ENCODE measurements at regions not wholly inside any gene's neighbourhood (a gene's known extent, or its start where the extent isn't known, plus 50 kb on each side); places are given as distances from the start of the nearest gene placed in this dataset.

DNA sequence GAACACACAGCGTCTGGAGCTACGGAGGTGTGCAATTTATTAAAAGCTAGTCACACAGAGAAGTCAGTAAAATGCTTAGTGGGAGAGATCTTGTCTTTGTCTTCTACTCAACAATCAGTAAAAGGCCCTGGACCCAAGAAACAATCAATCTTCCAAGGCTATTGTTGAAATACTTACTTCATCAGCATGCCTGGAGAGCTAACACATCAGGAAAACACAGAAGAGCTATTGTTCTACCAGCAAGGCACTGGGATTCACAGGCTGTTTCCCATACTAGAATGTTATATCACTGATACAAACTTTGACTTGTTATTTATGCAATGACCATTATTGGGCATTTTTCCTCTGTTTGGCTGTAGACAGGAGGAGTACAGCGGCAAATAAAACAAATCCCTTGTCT lies 247.8 kb upstream of the ERCC4 start (continued):
- TF ChIP-seq RAD21 (IDR thresholded peaks at IDR 0.05) (no peak), EGR1 (IDR thresholded peaks at IDR 0.05; ENCODE audit: low read depth in 2 of 2) (no peak)
- TF ChIP-seq, protein P1, sequence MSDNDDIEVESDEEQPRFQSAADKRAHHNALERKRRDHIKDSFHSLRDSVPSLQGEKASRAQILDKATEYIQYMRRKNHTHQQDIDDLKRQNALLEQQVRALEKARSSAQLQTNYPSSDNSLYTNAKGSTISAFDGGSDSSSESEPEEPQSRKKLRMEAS (IDR thresholded peaks at IDR 0.05): no peak

DNA sequence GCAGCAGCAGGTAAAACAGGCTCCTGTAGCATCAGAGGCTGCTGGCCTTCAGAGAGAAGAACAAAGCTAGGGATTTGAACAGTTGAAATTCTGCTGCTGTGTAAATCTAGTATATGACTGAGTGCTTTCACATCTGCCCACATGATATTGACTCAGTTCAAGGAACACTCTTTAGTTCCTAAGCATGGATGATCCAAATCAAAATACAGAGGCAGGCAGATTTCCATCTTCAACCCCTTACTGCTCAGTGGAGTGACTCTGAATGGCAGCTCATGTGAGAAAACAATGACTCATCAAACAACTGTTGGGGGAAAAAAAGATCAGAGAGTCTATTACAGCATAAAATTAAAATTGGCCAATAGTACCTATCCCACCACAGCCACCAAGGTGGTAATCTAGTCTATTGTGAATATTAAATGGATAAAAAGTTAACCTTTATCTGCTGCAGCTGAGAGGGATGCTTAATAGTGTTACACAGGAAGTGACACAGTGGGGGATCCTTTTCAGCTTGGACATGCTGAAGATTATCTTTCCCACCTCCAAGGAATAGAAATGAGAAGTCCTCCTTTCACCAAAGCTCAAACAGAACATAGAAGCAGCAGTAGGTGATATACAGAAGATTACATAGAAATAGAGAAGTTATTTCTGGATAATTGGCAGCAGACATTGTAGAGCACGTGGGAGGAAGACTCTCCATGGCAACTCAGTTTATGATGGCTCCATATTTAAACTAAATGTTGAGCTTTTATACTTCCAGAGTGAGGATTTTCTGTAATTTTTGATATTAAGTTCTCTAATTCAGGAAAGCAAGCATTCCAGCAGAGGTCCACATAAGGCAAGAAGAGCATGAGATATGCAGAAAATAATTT lies 239.7 kb upstream of the ERCC4 start:
- no peaks in the 10 kb centered on the region for H3K4me1 ChIP-seq (ENCODE audit: control insufficient read depth in 4 of 4, insufficient read depth in 4 of 4, low read length in 3 of 4)
- no peak overlapping the region for H3K9ac ChIP-seq (ENCODE audit: low read depth in 1 of 2, low read length in 2 of 2)
- 46% methylated on average over 1 of the region's 1 CpG for WGBS
- TF ChIP-seq, protein P2, sequence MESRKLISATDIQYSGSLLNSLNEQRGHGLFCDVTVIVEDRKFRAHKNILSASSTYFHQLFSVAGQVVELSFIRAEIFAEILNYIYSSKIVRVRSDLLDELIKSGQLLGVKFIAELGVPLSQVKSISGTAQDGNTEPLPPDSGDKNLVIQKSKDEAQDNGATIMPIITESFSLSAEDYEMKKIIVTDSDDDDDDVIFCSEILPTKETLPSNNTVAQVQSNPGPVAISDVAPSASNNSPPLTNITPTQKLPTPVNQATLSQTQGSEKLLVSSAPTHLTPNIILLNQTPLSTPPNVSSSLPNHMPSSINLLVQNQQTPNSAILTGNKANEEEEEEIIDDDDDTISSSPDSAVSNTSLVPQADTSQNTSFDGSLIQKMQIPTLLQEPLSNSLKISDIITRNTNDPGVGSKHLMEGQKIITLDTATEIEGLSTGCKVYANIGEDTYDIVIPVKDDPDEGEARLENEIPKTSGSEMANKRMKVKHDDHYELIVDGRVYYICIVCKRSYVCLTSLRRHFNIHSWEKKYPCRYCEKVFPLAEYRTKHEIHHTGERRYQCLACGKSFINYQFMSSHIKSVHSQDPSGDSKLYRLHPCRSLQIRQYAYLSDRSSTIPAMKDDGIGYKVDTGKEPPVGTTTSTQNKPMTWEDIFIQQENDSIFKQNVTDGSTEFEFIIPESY (IDR thresholded peaks at IDR 0.05): no peak
- TF ChIP-seq, protein P3, sequence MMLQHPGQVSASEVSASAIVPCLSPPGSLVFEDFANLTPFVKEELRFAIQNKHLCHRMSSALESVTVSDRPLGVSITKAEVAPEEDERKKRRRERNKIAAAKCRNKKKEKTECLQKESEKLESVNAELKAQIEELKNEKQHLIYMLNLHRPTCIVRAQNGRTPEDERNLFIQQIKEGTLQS (IDR thresholded peaks at IDR 0.05): no peak
- TF ChIP-seq JUND (IDR thresholded peaks at IDR 0.05) (no peak), EGR1 (IDR thresholded peaks at IDR 0.05; ENCODE audit: low read depth in 2 of 2) (no peak), HNF4G (IDR thresholded peaks at IDR 0.05) (no peak), GABPA (IDR thresholded peaks at IDR 0.05 in 1 of 2, conservative IDR thresholded peaks at IDR 0.05 in 1 of 2) (no peak), FOXA2 (IDR thresholded peaks at IDR 0.05) (no peak), RAD21 (IDR thresholded peaks at IDR 0.05) (no peak), TAF1 (conservative IDR thresholded peaks at IDR 0.05) (no peak), SP1 (IDR thresholded peaks at IDR 0.05) (no peak), HNF4A (conservative IDR thresholded peaks at IDR 0.05) (no peak)
- TF ChIP-seq, protein P1 (IDR thresholded peaks at IDR 0.05): no peak
- TF ChIP-seq, protein P4, sequence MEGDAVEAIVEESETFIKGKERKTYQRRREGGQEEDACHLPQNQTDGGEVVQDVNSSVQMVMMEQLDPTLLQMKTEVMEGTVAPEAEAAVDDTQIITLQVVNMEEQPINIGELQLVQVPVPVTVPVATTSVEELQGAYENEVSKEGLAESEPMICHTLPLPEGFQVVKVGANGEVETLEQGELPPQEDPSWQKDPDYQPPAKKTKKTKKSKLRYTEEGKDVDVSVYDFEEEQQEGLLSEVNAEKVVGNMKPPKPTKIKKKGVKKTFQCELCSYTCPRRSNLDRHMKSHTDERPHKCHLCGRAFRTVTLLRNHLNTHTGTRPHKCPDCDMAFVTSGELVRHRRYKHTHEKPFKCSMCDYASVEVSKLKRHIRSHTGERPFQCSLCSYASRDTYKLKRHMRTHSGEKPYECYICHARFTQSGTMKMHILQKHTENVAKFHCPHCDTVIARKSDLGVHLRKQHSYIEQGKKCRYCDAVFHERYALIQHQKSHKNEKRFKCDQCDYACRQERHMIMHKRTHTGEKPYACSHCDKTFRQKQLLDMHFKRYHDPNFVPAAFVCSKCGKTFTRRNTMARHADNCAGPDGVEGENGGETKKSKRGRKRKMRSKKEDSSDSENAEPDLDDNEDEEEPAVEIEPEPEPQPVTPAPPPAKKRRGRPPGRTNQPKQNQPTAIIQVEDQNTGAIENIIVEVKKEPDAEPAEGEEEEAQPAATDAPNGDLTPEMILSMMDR (IDR thresholded peaks at IDR 0.05; ENCODE audit: low read depth, low read length, missing input control): no peak
- H3K27ac ChIP-seq (ENCODE audit: low read depth in 1 of 2, low read length in 2 of 2): no peak overlapping the region
- H3K9me3 ChIP-seq (ENCODE audit: control insufficient read depth in 4 of 4, low read length in 3 of 4): no peaks in the 10 kb centered on the region
- no peaks in the 10 kb centered on the region for H3K36me3 ChIP-seq (ENCODE audit: control insufficient read depth in 4 of 4, insufficient read depth in 3 of 4, low read depth in 1 of 4, low read length in 3 of 4)
- no peaks in the 10 kb centered on the region for H3K27me3 ChIP-seq (ENCODE audit: control insufficient read depth in 4 of 4, insufficient read depth in 4 of 4, low read length in 3 of 4)
- no peak for DNase-seq (ENCODE audit: low spot score)
- H3K4me3 ChIP-seq (ENCODE audit: low read depth in 1 of 3, low read length in 3 of 3): no peak overlapping the region

DNA sequence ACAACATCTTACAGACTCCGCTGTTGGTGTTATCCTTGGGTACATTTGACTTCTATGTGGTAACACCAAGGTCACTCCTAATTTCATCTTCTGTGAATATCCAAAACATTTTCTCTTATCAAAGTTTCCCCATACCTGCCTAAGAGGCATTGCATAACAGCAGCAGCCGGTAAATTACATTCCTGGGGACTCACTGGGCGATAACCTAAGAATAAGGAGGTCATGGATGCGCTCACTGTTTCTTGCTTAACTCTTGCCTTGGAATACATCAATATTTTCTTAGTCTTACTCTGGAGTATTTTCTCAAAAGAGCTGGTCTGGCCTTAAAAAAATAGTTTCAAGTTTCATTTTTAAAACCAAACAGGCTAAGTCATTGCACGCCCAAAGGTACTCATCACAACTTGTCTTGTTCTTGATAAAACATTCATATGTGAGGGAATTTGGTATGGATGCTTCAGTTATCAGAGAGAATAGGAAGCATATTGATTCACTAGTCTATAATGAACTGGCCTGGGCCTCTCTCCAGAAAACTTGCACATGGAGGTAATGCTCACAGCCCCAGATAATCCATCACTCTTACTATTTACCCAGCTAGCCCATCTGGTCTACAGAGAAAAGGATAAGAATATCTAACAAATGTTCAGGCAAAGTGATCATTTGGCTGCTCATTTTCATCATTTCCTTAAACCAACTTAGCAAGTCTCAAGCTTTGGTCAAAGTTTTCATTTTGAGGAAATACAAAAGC lies 235.0 kb upstream of the ERCC4 start:
- DNase-seq (ENCODE audit: low spot score): no peak
- Histone ChIP-seq H3K27ac (ENCODE audit: low read depth in 1 of 2, low read length in 2 of 2) (no peak overlapping the region), H3K36me3 (ENCODE audit: control insufficient read depth in 4 of 4, insufficient read depth in 3 of 4, low read depth in 1 of 4, low read length in 3 of 4) (no peaks in the 10 kb centered on the region), H3K9ac (ENCODE audit: low read depth in 1 of 2, low read length in 2 of 2) (no peak overlapping the region), H3K9me3 (ENCODE audit: control insufficient read depth in 4 of 4, low read length in 3 of 4) (no peaks in the 10 kb centered on the region), H3K4me3 (ENCODE audit: low read depth in 1 of 3, low read length in 3 of 3) (no peak overlapping the region), H3K4me1 (ENCODE audit: control insufficient read depth in 4 of 4, insufficient read depth in 4 of 4, low read length in 3 of 4) (no peaks in the 10 kb centered on the region), H3K27me3 (ENCODE audit: control insufficient read depth in 4 of 4, insufficient read depth in 4 of 4, low read length in 3 of 4) (peaks cover 0 to 3% (median 0%) of the 10 kb centered on the region in 4 donors)
- 75% methylated on average over 5 of the region's 5 CpGs for WGBS
- TF ChIP-seq TAF1 (conservative IDR thresholded peaks at IDR 0.05) (no peak), EGR1 (IDR thresholded peaks at IDR 0.05; ENCODE audit: low read depth in 2 of 2) (no peak), YY1 (IDR thresholded peaks at IDR 0.05) (no peak), RAD21 (IDR thresholded peaks at IDR 0.05) (no peak)
- TF ChIP-seq, protein P2 (IDR thresholded peaks at IDR 0.05): no peak
- TF ChIP-seq, protein P4 (IDR thresholded peaks at IDR 0.05; ENCODE audit: low read depth, low read length, missing input control): no peak

Data from liver (tissue), 8 donors.